HG03066 (cell line): ENCODE measurements at regions not wholly inside any gene's neighbourhood (a gene's known extent, or its start where the extent isn't known, plus 50 kb on each side); places are given as distances from the start of the nearest gene placed in this dataset.
"Not testable (repeated sequence)": the region's sequence is repeated elsewhere in the genome, so short reads cannot be mapped to it uniquely, and the experiment has no call there.

ENCODE experiments used
- ATAC-seq: cut with Tn5 transposase; IDR thresholded peaks from one replicate; pipeline ENCODE4 v1.9.1; 2021; ENCODE audit warnings: low read depth; ENCODE audit not compliant: unreplicated experiment

DNA sequence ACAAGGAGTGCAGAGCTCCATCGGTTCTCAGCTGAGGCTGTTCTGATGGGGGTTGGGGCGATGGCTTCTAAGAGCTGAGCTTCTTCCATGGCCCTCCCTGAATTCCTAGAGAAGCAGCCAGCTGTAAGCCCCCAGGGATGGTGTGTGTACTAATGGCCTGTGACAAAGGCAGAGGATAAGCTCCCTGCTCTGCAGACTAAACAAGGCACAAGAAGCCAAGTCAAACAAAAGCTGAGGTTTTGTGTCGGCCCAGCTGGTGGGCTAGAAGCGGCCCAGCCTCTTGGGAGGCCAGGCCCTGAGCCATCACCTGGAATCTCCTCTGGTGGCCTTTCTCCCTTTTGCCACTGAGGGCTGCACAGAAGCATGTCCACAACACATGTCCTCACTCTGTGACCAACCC lies 75.0 kb upstream of the XPA start:
- ATAC-seq, result no peak

DNA sequence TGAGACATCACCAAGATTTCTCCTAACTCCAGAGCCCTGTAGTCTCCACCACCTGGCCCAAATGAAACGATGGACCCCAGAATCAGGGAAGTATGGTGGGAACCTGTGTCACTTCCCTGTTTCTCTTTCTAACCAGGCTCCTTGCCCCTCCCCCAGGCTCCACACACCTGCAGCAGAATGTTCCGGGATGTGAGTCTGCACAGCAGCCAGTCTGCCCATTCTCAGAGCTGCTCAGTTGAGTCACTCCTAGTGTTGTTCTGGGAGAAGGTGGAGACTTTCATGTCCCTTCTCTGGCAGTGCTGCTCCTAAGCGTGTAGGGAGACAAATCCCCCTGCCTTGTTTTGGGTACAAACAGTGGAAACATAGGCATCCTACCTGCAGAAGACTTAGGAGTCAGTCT lies 76.0 kb upstream of the XPA start:
- no peak for ATAC-seq

DNA sequence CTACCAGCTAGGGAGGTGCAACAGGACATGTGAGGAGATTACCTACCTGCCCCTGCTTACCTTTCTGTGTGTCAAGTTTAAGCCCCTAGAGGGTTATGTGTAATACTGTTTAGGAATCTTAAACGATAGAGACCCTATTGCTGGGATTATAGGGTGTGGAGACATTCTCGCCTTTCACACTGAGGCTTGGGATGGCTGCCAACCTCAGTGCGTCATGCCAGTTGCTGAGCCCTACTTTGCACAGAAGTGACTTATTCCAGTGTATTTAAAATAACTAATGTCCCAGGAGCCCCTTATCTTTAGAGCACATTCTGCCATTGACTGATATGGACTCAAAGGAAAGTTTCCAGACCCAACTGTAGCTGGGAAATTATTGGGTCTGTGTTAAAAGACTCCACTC lies 76.6 kb upstream of the XPA start:
- ATAC-seq, result no peak

DNA sequence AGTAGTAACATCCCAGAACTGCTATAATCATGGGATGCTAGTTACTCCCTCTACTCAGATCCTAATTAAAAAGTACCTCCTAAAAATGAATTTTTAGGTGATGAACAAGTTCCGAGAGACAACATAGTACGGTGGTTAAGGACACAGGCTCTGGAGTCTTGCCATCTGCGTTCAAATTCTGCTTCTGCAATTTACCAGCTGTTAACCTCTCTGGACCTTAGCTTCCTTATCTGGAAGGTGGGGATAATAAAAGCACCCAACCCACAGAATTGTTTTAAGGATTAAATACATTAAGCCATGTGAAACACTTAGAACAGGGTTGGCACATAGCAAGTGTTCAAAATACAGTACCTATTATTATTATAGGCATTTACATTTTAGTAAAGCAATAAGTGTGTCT lies 77.5 kb upstream of the XPA start:
- no peak for ATAC-seq

DNA sequence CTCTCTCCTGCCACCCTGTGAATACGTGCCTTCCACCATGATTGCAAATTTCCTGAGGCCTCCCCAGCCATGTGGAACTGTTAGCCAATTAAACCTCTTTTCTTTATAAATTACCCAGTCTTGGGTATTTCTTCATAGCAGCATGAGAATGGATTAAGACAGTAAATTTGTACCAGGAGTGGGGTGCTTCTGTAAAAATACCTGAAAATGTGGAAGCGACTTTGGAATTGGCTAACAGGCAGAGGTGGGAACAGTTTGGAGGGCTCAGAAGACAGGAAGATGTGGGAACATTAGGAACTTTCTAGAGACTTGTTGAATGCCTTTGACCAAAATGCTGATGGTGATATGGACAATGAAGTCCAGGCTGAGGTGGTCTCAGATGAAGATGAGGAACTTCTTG lies 74.3 kb upstream of the FOXE1 start:
- not testable (repeated sequence) for ATAC-seq

DNA sequence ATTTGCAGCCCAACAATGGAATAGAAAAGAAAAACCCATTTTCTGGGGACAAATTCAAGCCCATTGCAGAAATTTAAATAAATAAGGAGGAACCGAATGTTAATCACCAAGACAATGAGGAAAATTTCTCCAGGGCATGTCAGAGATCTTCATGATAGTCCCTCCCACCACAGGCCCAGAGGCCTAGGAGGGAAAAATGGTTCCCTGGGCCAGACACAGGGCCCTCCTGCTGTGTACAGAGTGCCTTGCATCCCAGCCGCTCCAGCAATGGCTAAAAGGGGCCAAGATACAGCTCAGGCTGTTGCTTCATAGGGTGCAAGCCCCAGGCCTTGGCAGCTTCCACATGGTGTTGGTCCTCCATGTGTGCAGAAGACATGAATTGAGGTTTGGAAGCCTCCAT lies 73.4 kb upstream of the FOXE1 start:
- ATAC-seq, result no peak

DNA sequence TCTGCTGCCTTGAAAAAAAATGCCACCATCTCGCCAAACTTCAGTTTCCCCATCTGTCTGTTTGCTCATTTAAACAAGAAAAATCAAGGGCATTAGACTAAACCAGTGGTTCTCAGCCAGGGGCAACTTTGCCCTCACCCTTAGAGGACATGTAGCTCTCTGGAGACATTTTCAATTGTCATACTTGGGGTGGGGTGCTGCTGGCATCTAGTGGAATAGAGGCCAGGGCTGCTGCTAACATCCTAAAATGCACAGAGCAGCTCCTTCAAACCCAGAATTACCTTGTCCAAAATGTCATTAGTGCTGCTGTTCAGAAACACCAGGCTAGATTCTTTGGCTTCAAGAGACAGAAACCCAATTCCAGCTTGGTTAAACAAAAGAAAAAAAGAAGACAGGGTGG lies 71.1 kb upstream of the FOXE1 start:
- ATAC-seq, result no peak

DNA sequence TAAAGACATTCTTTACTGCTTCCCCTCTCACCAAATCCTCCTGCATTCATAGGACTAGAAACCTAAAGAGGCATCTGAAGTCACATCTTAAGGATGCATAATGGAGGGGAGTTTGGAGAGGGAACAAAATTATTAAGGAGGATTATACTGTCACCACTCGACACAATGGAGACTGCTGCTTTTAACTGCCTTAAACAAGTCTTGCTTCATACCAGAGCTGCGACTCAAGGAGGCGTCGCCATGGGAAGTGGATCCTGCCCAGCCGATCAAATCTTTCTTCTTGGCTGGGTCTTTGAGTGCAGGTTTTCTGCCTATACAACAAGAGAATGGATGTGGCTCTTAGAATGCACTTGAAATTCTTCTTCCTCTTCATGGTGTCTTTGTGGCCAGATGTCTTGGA lies 66.7 kb upstream of the FOXE1 start:
- no peak for ATAC-seq

DNA sequence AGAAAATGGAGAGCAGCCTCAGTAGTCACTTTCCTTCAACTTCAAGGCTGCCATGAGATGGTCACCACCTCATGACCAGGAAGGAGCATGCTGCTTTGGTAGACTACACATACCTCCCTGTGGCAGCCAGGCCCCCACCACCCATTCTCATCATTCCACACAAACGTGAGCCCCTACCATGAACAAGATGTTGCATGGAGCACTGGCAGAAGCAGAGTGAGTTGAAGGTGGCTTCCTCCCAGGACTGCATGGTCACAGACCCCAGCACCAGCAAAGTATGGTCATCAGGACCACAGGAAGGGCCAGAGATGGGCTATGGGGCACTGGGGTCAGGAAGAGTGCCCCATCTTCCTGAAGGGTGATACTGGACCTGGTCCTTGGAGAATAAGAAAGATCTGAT lies 65.5 kb upstream of the FOXE1 start:
- ATAC-seq, result no peak

DNA sequence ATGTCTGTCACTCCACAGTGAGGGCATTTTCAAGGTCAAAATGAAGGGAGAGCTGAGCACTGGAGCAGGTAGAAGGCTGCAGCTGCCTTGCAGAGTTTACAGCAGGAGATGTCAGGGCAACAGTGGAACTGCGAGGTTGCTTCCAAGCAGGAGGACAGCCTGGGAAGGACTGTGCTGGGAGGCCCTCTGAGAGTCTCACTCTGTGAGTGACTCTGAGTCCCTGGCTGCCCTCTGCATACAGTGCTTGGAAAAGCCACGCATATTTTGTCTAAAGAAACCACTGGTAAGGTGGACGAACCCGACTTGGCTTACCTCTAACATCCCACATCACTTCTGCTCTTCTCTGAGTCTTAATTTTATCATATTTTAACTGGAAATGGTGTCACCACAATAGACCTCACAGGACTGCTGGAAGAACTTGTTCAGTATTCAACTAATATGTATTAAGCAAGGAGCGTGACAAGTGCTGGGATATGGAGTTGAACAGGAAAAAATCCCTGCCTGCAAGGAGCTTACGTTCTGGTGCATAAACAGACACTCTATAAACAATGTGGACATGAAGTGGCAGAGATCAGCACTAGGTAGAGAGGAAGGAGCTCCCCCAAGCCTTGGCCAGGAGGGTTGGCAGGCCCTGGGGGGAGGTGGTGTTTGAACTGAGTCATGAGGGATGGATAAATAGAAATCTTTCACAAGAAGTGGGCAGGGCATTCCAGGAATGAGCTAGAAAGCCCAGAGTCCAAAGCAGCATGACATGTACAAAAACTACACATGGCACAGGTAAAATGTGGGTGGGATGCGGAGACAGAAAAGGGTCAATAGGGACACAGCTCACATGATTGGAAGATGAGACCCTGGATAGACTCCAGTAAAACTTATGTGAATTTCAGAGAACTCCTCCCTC lies 64.0 kb upstream of the FOXE1 start:
- ATAC-seq, result no peak

DNA sequence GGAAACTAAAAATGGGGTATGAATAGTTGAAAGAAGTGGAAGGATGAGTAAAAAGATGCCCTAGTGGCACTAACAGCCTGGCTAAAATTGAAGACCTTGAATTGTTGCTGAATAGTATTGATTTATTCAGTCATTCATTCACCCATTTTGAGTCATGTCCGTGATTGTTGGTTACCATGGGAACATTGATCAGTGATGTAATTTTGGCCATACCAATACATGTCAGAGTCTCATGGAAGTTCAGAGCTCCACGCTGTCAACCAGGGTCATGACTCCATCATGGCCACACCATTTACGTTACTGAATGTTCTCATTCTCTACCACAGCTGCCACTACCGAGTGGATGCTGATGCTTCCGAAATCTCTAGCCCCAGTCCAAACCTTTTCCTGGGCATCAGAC lies 62.5 kb upstream of the FOXE1 start:
- no peak for ATAC-seq

DNA sequence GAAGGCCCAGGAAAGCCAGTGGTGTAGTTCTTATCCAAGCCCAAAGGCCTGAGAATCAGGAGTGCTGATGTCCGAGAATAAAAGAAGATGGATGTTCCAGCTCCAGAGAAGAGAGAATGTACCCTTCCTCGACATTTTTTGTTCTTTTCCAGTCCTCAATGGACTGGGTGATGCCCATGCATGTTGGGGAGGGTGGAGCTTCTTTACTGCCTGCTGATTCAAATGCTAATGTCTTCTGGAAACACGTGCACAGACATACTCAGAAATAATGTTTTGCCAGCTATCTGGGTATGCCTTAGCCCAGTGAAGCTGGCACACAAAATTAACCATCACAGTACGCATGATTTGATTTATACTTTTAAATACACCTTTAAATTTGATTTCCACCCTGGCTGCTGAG lies 61.5 kb upstream of the FOXE1 start:
- no peak for ATAC-seq

DNA sequence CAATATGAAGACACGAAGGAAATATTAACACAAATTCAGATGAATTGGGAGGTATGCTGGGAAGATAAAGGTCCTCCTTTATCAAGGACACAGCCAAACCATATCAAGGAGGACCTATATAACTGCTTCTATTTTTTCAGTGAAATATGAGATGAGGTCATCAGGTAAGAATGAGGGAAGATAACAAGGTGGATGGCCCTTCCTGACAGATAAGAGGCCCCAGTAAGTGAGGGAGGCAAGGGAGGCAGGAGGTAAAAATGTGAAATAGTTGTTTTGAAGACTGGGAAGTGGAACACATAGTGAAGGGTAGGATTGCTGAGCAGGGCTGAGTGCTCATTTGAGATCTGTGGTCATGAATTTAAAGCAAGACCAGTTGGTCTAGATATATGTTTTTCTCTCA lies 60.0 kb upstream of the FOXE1 start:
- no peak for ATAC-seq

DNA sequence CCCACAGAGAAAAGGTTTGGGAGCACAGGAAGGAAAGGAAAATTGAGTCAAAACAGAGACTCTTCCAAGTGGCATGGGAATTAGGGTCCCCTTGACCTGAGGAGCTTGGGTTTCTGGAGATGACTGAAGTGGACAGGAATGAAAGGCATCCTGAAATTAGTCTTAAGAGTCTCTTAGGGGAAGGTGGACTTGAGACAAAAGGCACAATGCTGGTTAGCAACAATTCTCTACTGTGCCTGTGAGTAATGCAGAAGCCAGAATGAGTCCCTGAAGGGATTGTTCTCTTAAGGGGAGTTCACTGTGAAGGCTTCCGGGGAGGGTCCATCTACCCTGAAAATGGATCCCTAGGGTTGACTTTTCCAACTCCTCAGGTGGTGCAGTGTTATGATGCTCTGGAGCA lies 58.4 kb upstream of the FOXE1 start:
- no peak for ATAC-seq

DNA sequence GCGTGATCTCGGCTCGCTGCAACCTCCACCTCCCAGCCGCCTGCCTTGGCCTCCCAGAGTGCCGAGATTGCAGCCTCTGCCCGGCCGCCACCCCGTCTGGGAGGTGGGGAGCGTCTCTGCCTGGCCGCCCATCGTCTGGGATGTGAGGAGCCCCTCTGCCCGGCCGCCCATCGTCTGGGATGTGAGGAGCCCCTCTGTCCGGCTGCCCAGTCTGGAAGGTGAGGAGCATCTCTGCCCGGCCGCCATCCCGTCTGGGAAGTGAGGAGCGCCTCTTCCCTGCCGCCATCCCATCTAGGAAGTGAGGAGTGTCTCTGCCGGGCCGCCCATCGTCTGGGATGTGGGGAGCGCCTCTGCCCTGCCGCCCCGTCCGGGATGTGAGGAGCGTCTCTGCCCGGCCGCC lies 56.9 kb upstream of the FOXE1 start:
- not testable (repeated sequence) for ATAC-seq

DNA sequence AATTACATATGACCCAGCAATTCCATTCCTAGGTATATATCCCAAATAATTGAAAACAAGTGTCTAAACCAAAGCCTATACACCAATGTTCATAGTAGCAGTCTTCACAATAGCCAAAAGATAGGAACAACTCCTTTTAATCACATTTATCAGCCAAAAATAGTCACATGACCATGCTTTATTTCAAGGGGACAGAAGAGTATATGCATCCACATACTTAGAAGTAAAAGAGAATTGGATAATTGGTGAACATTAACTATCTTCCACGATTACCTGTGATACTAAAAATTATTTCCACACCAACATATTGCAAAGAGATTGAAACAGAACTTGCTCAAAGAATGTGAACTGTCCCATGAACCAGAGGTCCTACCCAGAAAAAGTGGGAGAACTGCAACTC lies 51.8 kb upstream of the FOXE1 start:
- no peak for ATAC-seq

DNA sequence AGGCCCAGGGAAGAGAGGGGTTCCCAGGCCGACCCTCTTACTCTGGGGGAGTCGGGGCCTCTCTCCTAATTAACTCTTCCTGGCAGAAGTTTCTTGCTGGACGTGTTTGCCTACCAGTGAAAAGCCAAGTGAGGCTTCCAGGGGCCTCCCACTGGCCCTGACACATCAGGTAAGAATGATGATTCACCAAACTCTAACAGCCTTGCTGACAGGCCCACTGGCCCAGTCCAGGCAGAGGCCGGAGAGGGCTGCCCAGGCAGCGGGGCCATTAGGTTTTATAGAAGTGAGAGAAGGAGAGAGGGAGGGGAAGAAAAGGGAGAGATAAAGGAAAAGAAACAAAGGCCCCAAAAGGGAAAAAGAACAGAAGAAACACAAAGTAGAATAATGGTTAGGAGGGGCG lies 50.8 kb upstream of the FOXE1 start:
- ATAC-seq, result no peak

DNA sequence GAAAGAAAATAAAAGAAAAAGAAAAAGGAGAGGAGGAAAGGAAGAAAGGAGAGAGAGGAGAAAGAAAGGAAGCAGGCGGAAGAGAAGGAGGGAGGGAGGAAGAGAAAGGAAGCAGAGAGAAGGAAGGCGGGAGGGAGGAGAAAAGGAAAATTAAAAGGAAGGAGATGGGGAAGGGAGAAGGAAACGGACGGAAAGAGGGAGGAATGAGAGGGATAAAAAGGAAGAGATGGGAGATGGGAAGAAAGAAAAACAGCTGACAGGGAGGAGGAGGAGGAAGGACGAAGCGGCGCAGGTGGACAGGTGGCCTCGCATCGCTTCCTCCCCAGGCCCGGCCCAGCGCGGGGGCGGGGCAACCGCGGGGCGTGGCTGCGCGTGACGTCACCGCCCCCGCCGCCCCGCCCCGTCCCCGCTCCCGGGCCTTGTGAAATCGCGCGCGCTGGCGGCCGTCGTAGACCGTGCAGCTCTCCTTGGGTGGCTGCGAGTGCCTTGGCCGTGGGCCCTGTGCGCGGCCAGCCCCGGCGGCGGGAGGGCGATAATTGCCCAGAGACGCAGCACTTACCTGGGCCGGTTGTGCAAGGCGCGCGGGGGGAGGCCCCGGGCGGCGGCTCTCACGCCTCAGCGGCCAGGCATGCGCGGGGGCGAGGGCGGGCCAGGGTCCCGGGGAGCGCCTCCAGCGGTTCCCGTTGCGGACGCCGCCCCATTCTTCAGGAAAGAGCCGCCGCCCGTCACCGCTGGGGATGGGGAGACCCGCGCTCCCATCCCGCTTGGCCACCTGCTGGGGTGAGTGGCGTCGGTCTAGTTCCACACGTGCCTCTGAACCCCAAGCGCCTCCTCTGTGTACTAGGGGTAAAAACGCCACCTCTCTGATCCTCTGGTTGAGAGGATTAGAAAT lies 49.6 kb upstream of the FOXE1 start:
- peak; percentile 97 for ATAC-seq
